ENCODE measurements at regions not wholly inside any gene's neighbourhood (a gene's known extent, or its start where the extent isn't known, plus 50 kb on each side); places are given as distances from the start of the nearest gene placed in this dataset.
"Not testable (repeated sequence)": the region's sequence is repeated elsewhere in the genome, so short reads cannot be mapped to it uniquely, and the experiment has no call there.

- no peak for DNase-seq
- in situ Hi-C loops (cut with MboI; ENCODE audit: low pct_unique_long_range_greater_than_20kb, low sequenced_read_pairs): no loop called here
These were observed 142.6 kb upstream of the CRHR1 start for GRCh38 chr17:45641541-45641940.

- no peak for DNase-seq
- in situ Hi-C loops (cut with MboI; ENCODE audit: low pct_unique_long_range_greater_than_20kb, low sequenced_read_pairs): no loop called here
These were observed 140.5 kb upstream of the CRHR1 start for GRCh38 chr17:45643591-45643990.

DNA sequence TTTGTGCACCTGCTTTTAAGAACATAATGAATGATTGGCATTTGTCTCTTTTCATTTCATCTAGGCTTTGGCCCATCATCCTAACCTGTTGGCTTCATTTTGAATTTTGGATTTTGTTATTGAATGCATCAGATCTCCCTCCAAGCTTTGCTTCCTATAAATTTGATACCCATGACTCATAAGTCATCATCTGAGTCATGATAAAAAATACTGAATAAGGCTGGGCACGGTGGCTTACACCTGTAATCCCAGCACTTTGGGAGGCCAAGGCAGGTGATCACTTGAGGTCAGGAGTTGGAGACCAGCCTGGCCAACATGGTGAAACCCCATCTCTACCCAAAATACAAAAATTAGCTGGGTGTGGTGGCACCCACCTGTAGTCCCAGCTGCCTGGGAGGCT is 139.5 kb upstream of the CRHR1 start:
- DNase-seq; in situ Hi-C loops (cut with MboI; ENCODE audit: low pct_unique_long_range_greater_than_20kb, low sequenced_read_pairs): not testable (repeated sequence)

GRCh38 chr17:45645330-45645729 is 138.8 kb upstream of the CRHR1 start:
- DNase-seq: no peak
- in situ Hi-C loops (cut with MboI; ENCODE audit: low pct_unique_long_range_greater_than_20kb, low sequenced_read_pairs): no loop called here

DNA sequence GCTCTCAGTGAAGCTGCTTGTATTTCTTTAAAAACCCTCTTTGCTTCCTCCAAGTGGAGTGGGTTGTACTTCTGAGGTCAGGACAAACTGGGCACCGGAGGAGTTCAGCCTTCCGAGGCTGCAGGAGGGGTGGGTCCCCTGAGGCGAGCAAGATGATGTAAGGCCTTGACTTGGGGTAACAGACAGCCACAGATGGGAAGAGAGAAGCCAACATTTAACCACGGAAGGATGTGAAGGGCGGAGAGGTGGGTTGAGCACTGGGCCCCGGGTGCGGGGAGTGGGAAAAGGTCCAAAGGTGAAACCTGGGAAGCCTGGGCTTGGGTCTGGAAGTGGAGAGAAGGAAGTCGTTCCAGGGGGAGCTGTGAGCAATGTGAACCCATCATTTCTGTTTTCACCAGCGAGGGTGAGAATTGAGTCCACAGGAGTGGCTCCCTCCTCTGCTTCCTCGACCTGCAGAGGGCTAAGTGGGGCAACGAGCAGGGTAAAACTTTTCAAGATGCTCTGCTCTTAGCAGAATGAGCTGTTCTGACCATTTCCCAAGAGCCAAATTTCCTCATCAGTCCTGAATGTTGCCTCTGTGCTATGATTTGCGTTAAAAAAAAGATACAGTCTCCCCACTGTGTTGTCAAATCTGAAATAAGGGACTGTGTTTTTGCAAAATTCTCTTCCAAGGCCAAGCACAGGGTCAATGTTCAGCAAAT is 137.7 kb upstream of the CRHR1 start:
- in situ Hi-C loops (cut with MboI; ENCODE audit: low pct_unique_long_range_greater_than_20kb, low sequenced_read_pairs): no loop called here
- no peak for DNase-seq

DNA sequence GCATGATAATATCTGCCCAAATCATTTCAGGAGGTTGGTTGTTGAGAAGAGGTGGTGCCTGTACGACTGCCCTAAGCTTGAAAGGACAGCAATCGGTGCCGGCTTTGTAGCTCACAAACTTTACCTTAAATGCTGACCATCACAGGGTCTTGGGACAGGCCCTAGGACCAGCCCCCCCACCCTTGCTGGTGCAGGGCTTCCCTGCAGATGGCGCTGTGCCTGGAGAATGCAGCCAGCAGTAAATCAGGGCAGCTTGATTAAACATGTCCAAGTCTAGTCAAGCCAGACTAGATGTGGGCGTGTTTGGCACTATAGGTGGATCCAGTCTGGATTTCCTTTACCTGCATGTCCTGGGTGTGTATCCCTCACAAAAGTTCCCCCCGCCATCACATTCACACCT is 135.5 kb upstream of the CRHR1 start:
- in situ Hi-C loops (cut with MboI; ENCODE audit: low pct_unique_long_range_greater_than_20kb, low sequenced_read_pairs): no loop called here

GRCh38 chr17:45649796-45650195 is 134.3 kb upstream of the CRHR1 start:
- in situ Hi-C loops (cut with MboI; ENCODE audit: low pct_unique_long_range_greater_than_20kb, low sequenced_read_pairs): no loop called here
- no peak for DNase-seq

More for the DNA sequence above, 135.5 kb upstream of the CRHR1 start:
- no peak for DNase-seq

GRCh38 chr17:45650561-45650960 is 133.6 kb upstream of the CRHR1 start:
- DNase-seq: no peak
- in situ Hi-C loops (cut with MboI; ENCODE audit: low pct_unique_long_range_greater_than_20kb, low sequenced_read_pairs): no loop called here

GRCh38 chr17:45651145-45651709 is 132.9 kb upstream of the CRHR1 start:
- no peak for DNase-seq
- in situ Hi-C loops (cut with MboI; ENCODE audit: low pct_unique_long_range_greater_than_20kb, low sequenced_read_pairs): no loop called here

DNA sequence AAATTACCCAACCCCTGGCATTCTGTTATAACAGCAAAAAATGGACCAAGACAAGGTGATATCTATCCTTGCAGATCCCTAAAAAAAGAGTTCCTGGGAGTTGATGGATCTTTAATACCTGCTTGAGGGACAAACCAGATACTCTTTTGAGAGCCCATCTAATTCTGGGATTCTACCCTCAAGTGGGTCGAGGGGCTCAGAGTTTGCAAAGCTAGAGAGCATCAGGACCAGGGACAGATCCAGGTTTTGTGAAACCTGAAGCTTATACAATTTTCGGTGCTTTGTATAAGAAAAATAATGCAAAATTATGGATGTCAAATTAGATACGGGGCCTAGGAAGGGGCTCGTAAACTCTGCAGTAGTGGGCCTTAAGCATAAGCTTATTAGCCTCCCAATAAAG is 130.5 kb upstream of the CRHR1 start:
- no peak for DNase-seq
- in situ Hi-C loops (cut with MboI; ENCODE audit: low pct_unique_long_range_greater_than_20kb, low sequenced_read_pairs): no loop called here

DNA sequence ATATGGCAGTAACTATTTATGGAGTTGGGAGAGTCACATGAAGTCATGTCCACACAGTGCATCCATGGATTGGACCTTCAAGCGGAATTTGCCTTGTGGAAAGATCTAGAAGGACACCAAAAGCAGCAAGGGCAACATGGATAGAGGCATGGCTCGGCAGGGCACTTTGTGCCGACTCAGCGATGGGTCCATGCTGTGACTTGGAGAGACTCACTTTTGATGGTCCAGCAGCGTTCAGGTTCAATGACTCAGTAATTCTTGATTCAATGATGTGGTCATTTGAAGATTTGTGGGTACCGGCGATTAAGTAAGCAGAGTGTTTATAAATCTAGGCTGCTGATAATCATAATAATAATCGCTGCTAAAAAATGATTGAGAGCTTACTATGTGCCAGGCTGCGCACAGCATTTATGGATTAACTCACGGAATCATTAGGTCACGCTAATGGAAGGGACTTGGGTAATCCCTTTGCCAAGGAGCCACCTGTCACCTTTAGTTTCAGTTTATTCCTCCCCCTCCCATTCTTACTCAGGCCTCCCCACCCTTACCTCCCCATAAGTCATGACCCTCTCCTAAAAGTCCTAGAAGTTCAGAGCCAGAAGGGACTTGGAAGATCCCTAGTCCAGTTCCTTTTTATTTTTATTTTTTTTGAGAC is 127.5 kb upstream of the CRHR1 start:
- in situ Hi-C loops (cut with MboI; ENCODE audit: low pct_unique_long_range_greater_than_20kb, low sequenced_read_pairs): no loop called here
- DNase-seq: no peak

GRCh38 chr17:45660474-45660873 is 123.6 kb upstream of the CRHR1 start:
- DNase-seq: no peak
- in situ Hi-C loops (cut with MboI; ENCODE audit: low pct_unique_long_range_greater_than_20kb, low sequenced_read_pairs): no loop called here

GRCh38 chr17:45662432-45662831 is 121.7 kb upstream of the CRHR1 start:
- in situ Hi-C loops (cut with MboI; ENCODE audit: low pct_unique_long_range_greater_than_20kb, low sequenced_read_pairs): no loop called here
- DNase-seq: no peak

DNA sequence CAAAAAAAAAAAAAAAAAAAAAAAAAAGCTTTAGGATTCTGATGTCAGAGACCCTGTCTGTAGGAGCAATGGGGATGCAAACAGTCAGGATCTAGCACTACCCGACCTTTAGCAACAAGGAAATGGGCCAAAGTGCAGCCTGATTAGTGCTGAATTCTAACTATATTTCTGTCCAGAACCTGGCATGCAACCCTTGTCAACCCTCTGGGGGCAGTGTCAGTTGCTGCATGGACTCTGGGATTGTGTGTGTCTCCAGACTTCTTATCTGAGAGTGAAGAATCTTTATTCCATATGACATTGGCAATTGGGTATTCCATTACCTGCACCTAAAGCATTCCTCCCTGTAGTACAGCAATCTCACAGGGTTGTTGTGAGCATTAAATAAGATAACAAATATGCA is 120.3 kb upstream of the CRHR1 start:
- in situ Hi-C loops (cut with MboI; ENCODE audit: low pct_unique_long_range_greater_than_20kb, low sequenced_read_pairs): no loop called here

GRCh38 chr17:45664921-45665320 is 119.2 kb upstream of the CRHR1 start:
- DNase-seq: no peak
- in situ Hi-C loops (cut with MboI; ENCODE audit: low pct_unique_long_range_greater_than_20kb, low sequenced_read_pairs): no loop called here

More for the DNA sequence above, 120.3 kb upstream of the CRHR1 start:
- no peak for DNase-seq

DNA sequence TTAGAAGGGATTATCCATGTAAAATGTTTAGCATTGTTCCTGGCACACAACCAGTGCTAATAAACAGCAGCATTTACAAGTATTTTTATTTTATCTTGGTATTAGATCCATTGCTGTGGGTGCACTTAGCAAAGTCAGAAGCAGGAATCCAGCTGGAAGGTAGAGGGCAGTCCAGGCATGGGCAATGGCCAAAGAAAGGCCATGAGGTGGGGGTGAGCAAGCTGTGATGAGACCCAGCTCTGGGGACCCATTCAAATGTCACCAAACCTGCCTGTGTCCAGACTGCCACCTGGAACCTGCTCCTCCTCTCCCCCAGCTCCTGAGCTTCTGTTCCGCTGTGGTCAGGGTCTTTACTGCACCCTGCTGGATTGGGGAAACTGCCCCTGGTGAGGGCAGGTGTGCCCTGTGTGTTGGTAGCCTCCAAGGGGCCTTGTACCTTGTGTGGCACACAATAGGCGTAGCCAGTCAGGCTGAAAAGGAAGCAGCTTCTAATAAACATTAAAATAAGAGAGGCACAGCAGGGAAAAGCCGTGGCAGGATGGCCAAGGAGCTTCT is 118.0 kb upstream of the CRHR1 start:
- in situ Hi-C loops (cut with MboI; ENCODE audit: low pct_unique_long_range_greater_than_20kb, low sequenced_read_pairs): no loop called here

DNA sequence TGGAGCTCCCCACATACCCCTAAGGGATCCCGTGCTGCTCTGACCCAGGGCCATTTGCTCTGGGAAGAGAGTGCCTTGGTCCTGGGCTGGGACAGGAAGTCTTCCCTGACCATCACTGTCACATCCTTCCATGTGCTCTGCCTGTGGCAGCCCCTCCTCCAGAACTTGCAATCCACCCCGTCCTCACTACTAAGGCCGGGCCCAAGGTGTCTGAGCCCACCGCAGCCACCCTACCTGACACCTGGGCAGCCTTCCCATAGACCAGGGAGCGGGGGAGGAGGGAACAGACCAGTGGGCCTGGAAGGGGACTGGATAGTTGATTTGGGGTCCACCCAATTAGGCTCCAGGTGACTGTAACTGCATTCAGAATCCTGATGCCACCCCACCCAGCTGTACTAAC is 117.5 kb upstream of the CRHR1 start:
- in situ Hi-C loops (cut with MboI; ENCODE audit: low pct_unique_long_range_greater_than_20kb, low sequenced_read_pairs): no loop called here

More for the DNA sequence above, 118.0 kb upstream of the CRHR1 start:
- DNase-seq: no peak

GRCh38 chr17:45667591-45668171 is 116.4 kb upstream of the CRHR1 start:
- no peak for DNase-seq
- in situ Hi-C loops (cut with MboI; ENCODE audit: low pct_unique_long_range_greater_than_20kb, low sequenced_read_pairs): no loop called here

More for the DNA sequence above, 117.5 kb upstream of the CRHR1 start:
- DNase-seq: no peak

DNA sequence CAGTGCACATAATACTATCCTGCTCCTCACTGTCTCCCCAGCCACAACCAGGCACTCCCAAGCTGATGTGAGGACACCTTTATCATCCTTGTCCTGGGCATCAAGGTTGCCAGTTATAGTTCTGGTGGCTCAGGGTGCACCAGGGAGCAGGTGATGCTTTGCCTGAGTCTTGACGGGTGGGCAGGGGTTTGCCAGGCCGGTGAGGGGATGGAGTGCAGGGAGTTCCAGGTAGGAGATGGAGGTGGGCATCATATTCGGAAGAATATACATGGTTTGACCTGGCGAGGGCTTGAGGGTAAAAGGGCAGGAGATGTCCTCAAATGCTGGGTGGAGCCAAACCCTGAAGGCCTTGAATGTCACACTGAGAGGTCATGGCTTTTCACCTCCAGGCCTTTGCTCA is 115.8 kb upstream of the CRHR1 start:
- in situ Hi-C loops (cut with MboI; ENCODE audit: low pct_unique_long_range_greater_than_20kb, low sequenced_read_pairs): no loop called here
- DNase-seq: no peak

DNA sequence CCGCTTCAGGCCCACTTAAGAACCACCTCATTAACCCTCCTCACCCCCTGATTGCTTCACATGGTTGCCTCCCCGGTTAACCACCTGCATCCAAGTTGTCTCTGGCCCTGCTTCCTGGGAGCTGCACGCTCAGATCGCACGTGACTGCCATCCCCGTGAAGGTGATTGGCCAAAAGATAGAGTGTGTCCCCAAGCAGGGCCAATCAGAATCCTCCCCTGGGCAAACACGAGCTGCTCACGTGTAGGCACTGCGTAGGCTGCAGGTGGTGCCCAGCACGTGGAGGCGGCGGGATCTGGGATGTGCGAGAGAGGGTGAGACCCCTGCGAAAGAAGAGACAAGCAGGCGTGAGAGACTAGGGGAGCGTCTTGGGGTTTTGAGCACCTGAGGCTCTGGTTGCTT is 111.8 kb upstream of the CRHR1 start:
- no peak for DNase-seq
- in situ Hi-C loops (cut with MboI; ENCODE audit: low pct_unique_long_range_greater_than_20kb, low sequenced_read_pairs): no loop called here

All from KBM-7 (cell line).